Hepatocyte (in vitro differentiated cells): ENCODE measurements at regions not wholly inside any gene's neighbourhood (a gene's known extent, or its start where the extent isn't known, plus 50 kb on each side); places are given as distances from the start of the nearest gene placed in this dataset.

ENCODE experiments used
- EZH2 ChIP-seq: fragments of 200-600 bp; sonication (generic); IDR thresholded peaks from 2 replicates; pipeline ENCODE4 v1.6.1; 2016; ENCODE audit warnings: antibody characterized with exemption, mild to moderate bottlenecking, borderline replicate concordance
- EZH2phosphoT487 ChIP-seq: fragments of 200-600 bp; sonication (generic); IDR thresholded peaks from one replicate; pipeline ENCODE4 v1.6.1; 2018; ENCODE audit warnings: antibody characterized with exemption, mild to moderate bottlenecking, low read depth, moderate library complexity; ENCODE audit not compliant: unreplicated experiment, severe bottlenecking
- TF ChIP-seq, protein P1 (sequence below): fragments of 200-600 bp; sonication (generic); IDR thresholded peaks from 2 replicates; pipeline ENCODE4 v1.5.1; 2016; ENCODE audit warnings: antibody characterized with exemption, mild to moderate bottlenecking; ENCODE audit not compliant: poor library complexity

DNA sequence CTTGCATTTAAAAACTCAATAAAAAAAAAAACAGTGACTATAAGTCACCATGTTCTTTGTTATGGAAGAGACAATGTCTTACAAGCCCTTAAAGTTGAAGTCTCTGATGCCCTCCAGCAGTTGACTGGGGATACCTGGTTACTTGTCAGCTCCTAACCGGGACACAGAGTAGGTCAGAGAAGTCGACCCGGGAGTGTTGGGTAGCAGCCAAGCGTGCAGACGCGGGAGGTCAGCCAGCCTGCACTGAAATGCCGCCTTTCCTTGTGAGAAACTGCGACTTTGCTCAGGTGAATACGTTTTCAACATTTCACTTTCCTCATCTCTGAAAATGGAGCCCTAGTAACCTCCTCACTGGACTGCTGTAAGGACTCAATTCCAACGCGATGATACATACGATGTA, 81.8 kb downstream of the F11 start:
- TF ChIP-seq, protein P1, sequence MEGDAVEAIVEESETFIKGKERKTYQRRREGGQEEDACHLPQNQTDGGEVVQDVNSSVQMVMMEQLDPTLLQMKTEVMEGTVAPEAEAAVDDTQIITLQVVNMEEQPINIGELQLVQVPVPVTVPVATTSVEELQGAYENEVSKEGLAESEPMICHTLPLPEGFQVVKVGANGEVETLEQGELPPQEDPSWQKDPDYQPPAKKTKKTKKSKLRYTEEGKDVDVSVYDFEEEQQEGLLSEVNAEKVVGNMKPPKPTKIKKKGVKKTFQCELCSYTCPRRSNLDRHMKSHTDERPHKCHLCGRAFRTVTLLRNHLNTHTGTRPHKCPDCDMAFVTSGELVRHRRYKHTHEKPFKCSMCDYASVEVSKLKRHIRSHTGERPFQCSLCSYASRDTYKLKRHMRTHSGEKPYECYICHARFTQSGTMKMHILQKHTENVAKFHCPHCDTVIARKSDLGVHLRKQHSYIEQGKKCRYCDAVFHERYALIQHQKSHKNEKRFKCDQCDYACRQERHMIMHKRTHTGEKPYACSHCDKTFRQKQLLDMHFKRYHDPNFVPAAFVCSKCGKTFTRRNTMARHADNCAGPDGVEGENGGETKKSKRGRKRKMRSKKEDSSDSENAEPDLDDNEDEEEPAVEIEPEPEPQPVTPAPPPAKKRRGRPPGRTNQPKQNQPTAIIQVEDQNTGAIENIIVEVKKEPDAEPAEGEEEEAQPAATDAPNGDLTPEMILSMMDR, result no peak
- TF ChIP-seq EZH2, result no peak
- TF ChIP-seq EZH2phosphoT487, result no peak
